ENCODE measurements at regions not wholly inside any gene's neighbourhood (a gene's known extent, or its start where the extent isn't known, plus 50 kb on each side); places are given as distances from the start of the nearest gene placed in this dataset.

- TF ChIP-seq POLR2A (IDR thresholded peaks at IDR 0.05) (no peak), CTCF (IDR thresholded peaks at IDR 0.05) (no peak)
Observed at GRCh38 chr13:75145927-75146326, 336.0 kb downstream of the TBC1D4 start.

Measured in ovary (tissue), 3 donors.